ENCODE measurements at regions not wholly inside any gene's neighbourhood (a gene's known extent, or its start where the extent isn't known, plus 50 kb on each side); places are given as distances from the start of the nearest gene placed in this dataset.

DNA sequence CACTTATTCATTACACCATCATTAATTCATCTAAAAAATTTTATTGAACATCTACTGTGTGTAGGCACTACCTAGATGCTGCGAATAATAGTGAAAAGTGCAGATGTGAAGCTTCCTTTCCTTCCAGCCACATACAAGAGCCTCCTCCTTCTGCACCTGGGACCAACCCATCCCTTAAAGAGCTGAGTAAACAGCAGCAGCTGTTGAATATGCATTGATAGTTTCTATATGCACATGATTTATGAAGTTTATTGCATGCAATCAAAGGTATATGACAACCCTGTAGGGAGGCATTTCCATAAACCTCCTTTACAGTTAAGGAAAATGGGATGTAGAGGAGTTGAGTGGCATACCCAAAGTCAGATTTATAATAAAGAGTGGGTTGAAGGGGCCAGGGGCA lies 110.3 kb upstream of the IPO5 start (continued):
- TF ChIP-seq, protein P1, sequence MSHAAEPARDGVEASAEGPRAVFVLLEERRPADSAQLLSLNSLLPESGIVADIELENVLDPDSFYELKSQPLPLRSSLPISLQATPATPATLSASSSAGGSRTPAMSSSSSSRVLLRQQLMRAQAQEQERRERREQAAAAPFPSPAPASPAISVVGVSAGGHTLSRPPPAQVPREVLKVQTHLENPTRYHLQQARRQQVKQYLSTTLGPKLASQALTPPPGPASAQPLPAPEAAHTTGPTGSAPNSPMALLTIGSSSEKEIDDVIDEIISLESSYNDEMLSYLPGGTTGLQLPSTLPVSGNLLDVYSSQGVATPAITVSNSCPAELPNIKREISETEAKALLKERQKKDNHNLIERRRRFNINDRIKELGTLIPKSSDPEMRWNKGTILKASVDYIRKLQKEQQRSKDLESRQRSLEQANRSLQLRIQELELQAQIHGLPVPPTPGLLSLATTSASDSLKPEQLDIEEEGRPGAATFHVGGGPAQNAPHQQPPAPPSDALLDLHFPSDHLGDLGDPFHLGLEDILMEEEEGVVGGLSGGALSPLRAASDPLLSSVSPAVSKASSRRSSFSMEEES (CRISPR knock-in tag; IDR thresholded peaks at IDR 0.05): no peak
- TF ChIP-seq KLF10 (CRISPR knock-in tag; IDR thresholded peaks at IDR 0.05) (no peak), ZBTB8A (IDR thresholded peaks at IDR 0.05; ENCODE audit: partially characterized antibody) (no peak), DNMT1 (IDR thresholded peaks at IDR 0.05) (no peak), TFAM (CRISPR knock-in tag; conservative IDR thresholded peaks at IDR 0.05) (no peak), VEZF1 (CRISPR knock-in tag; IDR thresholded peaks at IDR 0.05) (no peak)
- TF ChIP-seq, protein P2, sequence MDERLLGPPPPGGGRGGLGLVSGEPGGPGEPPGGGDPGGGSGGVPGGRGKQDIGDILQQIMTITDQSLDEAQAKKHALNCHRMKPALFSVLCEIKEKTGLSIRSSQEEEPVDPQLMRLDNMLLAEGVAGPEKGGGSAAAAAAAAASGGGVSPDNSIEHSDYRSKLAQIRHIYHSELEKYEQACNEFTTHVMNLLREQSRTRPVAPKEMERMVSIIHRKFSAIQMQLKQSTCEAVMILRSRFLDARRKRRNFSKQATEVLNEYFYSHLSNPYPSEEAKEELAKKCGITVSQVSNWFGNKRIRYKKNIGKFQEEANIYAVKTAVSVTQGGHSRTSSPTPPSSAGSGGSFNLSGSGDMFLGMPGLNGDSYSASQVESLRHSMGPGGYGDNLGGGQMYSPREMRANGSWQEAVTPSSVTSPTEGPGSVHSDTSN (CRISPR knock-in tag; IDR thresholded peaks at IDR 0.05; ENCODE audit: low read depth): no peak
- TF ChIP-seq, protein P2 (tag; conservative IDR thresholded peaks at IDR 0.05; ENCODE audit: low read depth): no peak
- TF ChIP-seq, protein P3, sequence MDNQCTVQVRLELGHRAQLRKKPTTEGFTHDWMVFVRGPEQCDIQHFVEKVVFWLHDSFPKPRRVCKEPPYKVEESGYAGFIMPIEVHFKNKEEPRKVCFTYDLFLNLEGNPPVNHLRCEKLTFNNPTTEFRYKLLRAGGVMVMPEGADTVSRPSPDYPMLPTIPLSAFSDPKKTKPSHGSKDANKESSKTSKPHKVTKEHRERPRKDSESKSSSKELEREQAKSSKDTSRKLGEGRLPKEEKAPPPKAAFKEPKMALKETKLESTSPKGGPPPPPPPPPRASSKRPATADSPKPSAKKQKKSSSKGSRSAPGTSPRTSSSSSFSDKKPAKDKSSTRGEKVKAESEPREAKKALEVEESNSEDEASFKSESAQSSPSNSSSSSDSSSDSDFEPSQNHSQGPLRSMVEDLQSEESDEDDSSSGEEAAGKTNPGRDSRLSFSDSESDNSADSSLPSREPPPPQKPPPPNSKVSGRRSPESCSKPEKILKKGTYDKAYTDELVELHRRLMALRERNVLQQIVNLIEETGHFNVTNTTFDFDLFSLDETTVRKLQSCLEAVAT (IDR thresholded peaks at IDR 0.05): no peak

Data from K562 (cell line).